DND-41 (cell line): ENCODE measurements at regions not wholly inside any gene's neighbourhood (a gene's known extent, or its start where the extent isn't known, plus 50 kb on each side); places are given as distances from the start of the nearest gene placed in this dataset.

Experiments
- ATAC-seq: fragments of 200-7000 bp; cut with Tn5 transposase; 3 replicates; pipeline ENCODE4 v1.9.1; 2021; ENCODE audit warnings: low read depth; ENCODE audit not compliant: insufficient read depth
- DNase-seq: peaks from one replicate; pipeline ENCODE4 v3.0.0-alpha.2; 2020
- H2AFZ ChIP-seq: 2 replicates; pipeline ENCODE4 v1.6.0; 2012; ENCODE audit warnings: low read depth, low read length
- H3K27ac ChIP-seq: 2 replicates; pipeline ENCODE4 v1.5.1; 2012; ENCODE audit warnings: low read length, inconsistent platforms
- H3K27me3 ChIP-seq: fragments of 200-600 bp; sonication (generic); 2 replicates; pipeline ENCODE4 v1.6.0; 2012; ENCODE audit warnings: low read length, mild to moderate bottlenecking, inconsistent platforms; ENCODE audit not compliant: insufficient read depth, poor library complexity
- H3K36me3 ChIP-seq: 2 replicates; pipeline ENCODE4 v1.5.1; 2012; ENCODE audit warnings: low read length, inconsistent platforms; ENCODE audit not compliant: insufficient read depth
- H3K4me1 ChIP-seq: 2 replicates; pipeline ENCODE4 v1.5.1; 2012; ENCODE audit warnings: mild to moderate bottlenecking, low read length; ENCODE audit not compliant: insufficient read depth
- H3K4me2 ChIP-seq: 2 replicates; pipeline ENCODE4 v1.6.0; 2012; ENCODE audit warnings: mild to moderate bottlenecking, moderate library complexity, low read length, inconsistent platforms; ENCODE audit not compliant: insufficient read depth
- H3K4me3 ChIP-seq, 2 experiments: fragments of 200-600 bp in 1 of 2; shearing (Covaris generic) in 1 of 2; 2 replicates each; pipeline ENCODE4 v1.5.1; 2012 to 2016; ENCODE audit warnings: inconsistent platforms in 2 of 2, low read length in 2 of 2, mild to moderate bottlenecking in 2 of 2, low read depth in 1 of 2, moderate library complexity in 1 of 2
- H3K79me2 ChIP-seq: 2 replicates; pipeline ENCODE4 v1.6.0; 2012; ENCODE audit warnings: low read length, inconsistent platforms; ENCODE audit not compliant: insufficient read depth
- H3K9ac ChIP-seq: 2 replicates; pipeline ENCODE4 v1.6.0; 2012; ENCODE audit warnings: low read depth, mild to moderate bottlenecking, inconsistent platforms, low read length, moderate library complexity
- H3K9me3 ChIP-seq: 2 replicates; pipeline ENCODE4 v1.5.1; 2012; ENCODE audit warnings: low read length, moderate library complexity, mild to moderate bottlenecking, inconsistent platforms; ENCODE audit not compliant: insufficient read depth, severe bottlenecking
- H4K20me1 ChIP-seq: 2 replicates; pipeline ENCODE4 v1.6.0; 2012; ENCODE audit warnings: low read length; ENCODE audit not compliant: insufficient read depth
- CTCF ChIP-seq: IDR thresholded peaks from 2 replicates; pipeline ENCODE4 v1.5.1; 2012; ENCODE audit warnings: borderline replicate concordance, low read length, moderate library complexity, mild to moderate bottlenecking; ENCODE audit not compliant: poor library complexity, severe bottlenecking; ENCODE audit errors: extremely low read depth
- EZH2 ChIP-seq: IDR thresholded peaks from 3 replicates; pipeline ENCODE4 v1.6.1; 2012; ENCODE audit warnings: borderline replicate concordance, low read depth, mild to moderate bottlenecking, moderate library complexity, low read length, inconsistent platforms; ENCODE audit not compliant: severe bottlenecking

- peaks cover 2% of the 10 kb centered on the region for H3K9me3 ChIP-seq
- no peaks in the 10 kb centered on the region for H3K79me2 ChIP-seq
- H3K27ac ChIP-seq, result no peak overlapping the region
- H3K4me2 ChIP-seq, result no peak overlapping the region
- no peaks in the 10 kb centered on the region for H4K20me1 ChIP-seq
- ATAC-seq (no peak), DNase-seq (no peak)
- no peak overlapping the region for H3K4me3 ChIP-seq
- H3K27me3 ChIP-seq, result no peaks in the 10 kb centered on the region
- H3K4me1 ChIP-seq, result no peaks in the 10 kb centered on the region
- H3K9ac ChIP-seq, result no peak overlapping the region
- TF ChIP-seq CTCF (no peak), EZH2 (no peak)
- H3K36me3 ChIP-seq, result no peaks in the 10 kb centered on the region
- no peak overlapping the region for H2AFZ ChIP-seq
Measured at GRCh38 chr2:236947294-236947693, 138.4 kb upstream of the COPS8 start.

GRCh38 chr2:236947896-236948295 lies 137.8 kb upstream of the COPS8 start:
- Histone ChIP-seq H3K27me3 (no peaks in the 10 kb centered on the region), H3K4me1 (no peaks in the 10 kb centered on the region), H4K20me1 (no peaks in the 10 kb centered on the region), H3K27ac (no peak overlapping the region), H3K36me3 (no peaks in the 10 kb centered on the region), H3K4me2 (no peak overlapping the region), H3K4me3 (no peak overlapping the region), H3K9me3 (peaks cover 2% of the 10 kb centered on the region), H3K79me2 (no peaks in the 10 kb centered on the region), H2AFZ (no peak overlapping the region), H3K9ac (no peak overlapping the region)
- DNase-seq (no peak), ATAC-seq (no peak)
- no peak for TF ChIP-seq CTCF
- TF ChIP-seq EZH2, result no peak

GRCh38 chr2:236949089-236949905 lies 136.4 kb upstream of the COPS8 start:
- Histone ChIP-seq H3K4me1 (no peaks in the 10 kb centered on the region), H3K4me2 (no peak overlapping the region), H4K20me1 (no peaks in the 10 kb centered on the region), H3K9ac (no peak overlapping the region), H2AFZ (no peak overlapping the region), H3K9me3 (peaks cover 2% of the 10 kb centered on the region), H3K27ac (no peak overlapping the region), H3K79me2 (no peaks in the 10 kb centered on the region), H3K4me3 (no peak overlapping the region), H3K27me3 (no peaks in the 10 kb centered on the region), H3K36me3 (no peaks in the 10 kb centered on the region)
- no peak for ATAC-seq
- no peak for DNase-seq
- TF ChIP-seq CTCF (no peak), EZH2 (no peak)
